ENCODE measurements at regions not wholly inside any gene's neighbourhood (a gene's known extent, or its start where the extent isn't known, plus 50 kb on each side); places are given as distances from the start of the nearest gene placed in this dataset.

DNA sequence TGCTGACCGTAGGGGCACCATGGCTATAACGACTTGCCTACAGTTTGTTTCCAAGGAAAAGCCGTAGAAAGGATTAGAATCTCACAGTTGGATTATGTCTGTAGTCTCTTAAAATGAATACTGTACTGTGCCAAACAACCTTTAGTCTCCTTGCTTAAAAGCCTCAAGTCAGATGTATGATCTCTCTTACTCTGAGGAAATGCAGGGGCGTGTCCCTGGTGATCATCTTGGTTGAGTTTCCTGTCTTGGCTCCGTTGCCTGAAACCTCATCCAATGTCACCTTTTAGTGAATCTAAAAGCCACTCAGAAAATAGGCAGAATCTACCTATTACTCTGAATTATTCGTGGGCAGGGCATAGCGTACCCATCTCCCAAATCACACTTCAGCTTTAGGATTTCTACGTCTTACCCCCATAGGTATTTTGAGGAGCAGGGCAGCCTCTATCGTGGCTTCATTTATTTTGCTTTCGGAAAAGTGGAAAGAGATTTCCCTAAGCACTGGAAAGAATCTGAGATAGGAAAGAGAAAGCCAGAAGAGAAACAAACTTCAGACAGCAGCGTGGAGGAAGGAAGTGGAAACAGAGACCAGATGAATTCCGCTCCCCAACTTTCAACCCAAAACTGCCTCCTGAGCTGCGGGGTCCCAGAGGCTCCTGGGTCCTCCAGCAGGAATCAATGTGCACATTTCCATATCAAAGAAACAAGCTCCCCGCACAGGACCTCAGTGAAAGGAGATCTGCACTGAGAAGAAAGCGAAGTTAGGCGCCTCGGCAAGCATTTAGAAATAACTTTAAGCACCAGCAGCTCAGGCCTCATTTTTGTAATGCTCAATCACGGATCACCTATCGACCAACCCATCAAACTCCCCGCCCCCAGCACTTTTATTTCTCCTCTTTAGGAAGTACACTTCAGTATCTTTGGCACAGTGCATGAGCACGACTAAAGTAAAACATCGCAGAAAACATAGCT is 245.8 kb downstream of the ETS1 start:
- no peaks in the 10 kb centered on the region for H3K4me1 ChIP-seq (ENCODE audit: control insufficient read depth in 1 of 2, insufficient read depth in 2 of 2, low read length in 2 of 2)
- no peak overlapping the region for H3K4me3 ChIP-seq (ENCODE audit: low read depth in 1 of 2, low read length in 2 of 2)
- H3K27me3 ChIP-seq (ENCODE audit: low read depth, low read length) = no peaks in the 10 kb centered on the region
- H3K27ac ChIP-seq (ENCODE audit: low read length) = peak overlapping the region; percentile 42
- H3K36me3 ChIP-seq (ENCODE audit: control insufficient read depth in 1 of 2, insufficient read depth in 2 of 2, low read length in 2 of 2) = no peaks in the 10 kb centered on the region
- no peaks in the 10 kb centered on the region for H3K9me3 ChIP-seq (ENCODE audit: control insufficient read depth in 1 of 2, low read length in 2 of 2)

DNA sequence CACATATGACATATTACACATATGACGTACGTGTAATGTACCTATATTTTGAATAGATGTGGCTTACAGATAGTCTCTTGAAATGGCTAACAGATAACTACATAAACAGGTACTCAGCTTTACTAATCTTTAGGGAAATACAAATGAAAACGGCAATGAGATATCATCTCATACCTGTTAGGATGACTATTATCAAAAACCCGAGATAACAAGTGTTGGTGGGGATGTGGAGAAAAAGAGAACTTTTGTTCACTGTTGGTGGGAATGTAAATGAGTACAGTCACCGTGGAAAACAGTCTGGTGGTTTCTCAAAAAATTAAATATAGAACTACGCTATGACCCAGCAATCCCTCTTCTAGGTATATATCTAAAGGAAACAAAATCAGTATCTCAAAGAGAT is 247.6 kb downstream of the ETS1 start:
- H3K36me3 ChIP-seq (ENCODE audit: control insufficient read depth in 1 of 2, insufficient read depth in 2 of 2, low read length in 2 of 2) = no peaks in the 10 kb centered on the region
- no peak overlapping the region for H3K4me3 ChIP-seq (ENCODE audit: low read depth in 1 of 2, low read length in 2 of 2)
- no peaks in the 10 kb centered on the region for H3K9me3 ChIP-seq (ENCODE audit: control insufficient read depth in 1 of 2, low read length in 2 of 2)
- H3K27ac ChIP-seq (ENCODE audit: low read length) = no peak overlapping the region
- no peaks in the 10 kb centered on the region for H3K27me3 ChIP-seq (ENCODE audit: low read depth, low read length)
- H3K4me1 ChIP-seq (ENCODE audit: control insufficient read depth in 1 of 2, insufficient read depth in 2 of 2, low read length in 2 of 2) = no peaks in the 10 kb centered on the region

DNA sequence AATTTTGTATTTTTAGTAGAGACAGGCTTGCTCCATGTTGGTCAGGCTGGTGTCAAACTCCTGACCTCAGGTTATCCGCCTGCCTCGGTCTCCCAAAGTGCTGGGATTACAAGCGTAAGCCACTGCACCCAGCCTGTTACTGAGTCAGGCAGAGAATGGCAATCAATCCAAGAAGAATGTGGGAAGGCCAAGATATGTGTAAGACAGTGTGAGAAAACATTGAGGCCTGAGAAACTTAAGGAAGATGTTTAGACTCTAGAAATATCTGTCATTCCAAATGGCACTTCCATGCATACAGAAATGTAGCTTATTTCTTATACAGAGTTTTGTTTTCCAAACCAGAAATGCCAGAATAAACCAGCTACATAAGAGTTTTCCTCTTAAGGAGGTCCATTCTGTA is 248.5 kb downstream of the ETS1 start:
- no peaks in the 10 kb centered on the region for H3K4me1 ChIP-seq (ENCODE audit: control insufficient read depth in 1 of 2, insufficient read depth in 2 of 2, low read length in 2 of 2)
- no peaks in the 10 kb centered on the region for H3K36me3 ChIP-seq (ENCODE audit: control insufficient read depth in 1 of 2, insufficient read depth in 2 of 2, low read length in 2 of 2)
- no peaks in the 10 kb centered on the region for H3K27me3 ChIP-seq (ENCODE audit: low read depth, low read length)
- no peak overlapping the region for H3K4me3 ChIP-seq (ENCODE audit: low read depth in 1 of 2, low read length in 2 of 2)
- no peaks in the 10 kb centered on the region for H3K9me3 ChIP-seq (ENCODE audit: control insufficient read depth in 1 of 2, low read length in 2 of 2)
- H3K27ac ChIP-seq (ENCODE audit: low read length) = no peak overlapping the region

DNA sequence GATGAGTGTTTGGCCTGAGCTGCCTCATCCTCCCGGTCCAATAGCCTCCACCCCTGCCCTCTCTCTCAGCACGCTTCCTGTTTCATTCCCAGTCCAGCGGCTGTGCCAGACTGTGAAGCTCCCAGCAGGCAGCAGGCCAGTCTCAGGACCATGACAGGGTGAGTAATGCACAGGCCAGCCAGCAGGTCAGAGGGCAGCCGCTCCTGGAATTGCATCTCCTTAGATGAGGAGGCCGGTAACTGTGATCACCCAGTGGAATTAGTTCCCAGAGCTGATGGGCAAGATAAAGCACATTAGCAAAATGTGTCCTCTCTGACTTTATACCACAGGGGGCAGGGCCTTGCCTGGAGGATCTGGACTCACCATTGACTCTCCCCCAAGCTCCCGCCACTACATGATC is 251.2 kb downstream of the ETS1 start:
- Histone ChIP-seq H3K9me3 (ENCODE audit: control insufficient read depth in 1 of 2, low read length in 2 of 2) (no peaks in the 10 kb centered on the region), H3K27ac (ENCODE audit: low read length) (no peak overlapping the region), H3K36me3 (ENCODE audit: control insufficient read depth in 1 of 2, insufficient read depth in 2 of 2, low read length in 2 of 2) (no peaks in the 10 kb centered on the region), H3K27me3 (ENCODE audit: low read depth, low read length) (no peaks in the 10 kb centered on the region), H3K4me3 (ENCODE audit: low read depth in 1 of 2, low read length in 2 of 2) (no peak overlapping the region), H3K4me1 (ENCODE audit: control insufficient read depth in 1 of 2, insufficient read depth in 2 of 2, low read length in 2 of 2) (no peaks in the 10 kb centered on the region)

DNA sequence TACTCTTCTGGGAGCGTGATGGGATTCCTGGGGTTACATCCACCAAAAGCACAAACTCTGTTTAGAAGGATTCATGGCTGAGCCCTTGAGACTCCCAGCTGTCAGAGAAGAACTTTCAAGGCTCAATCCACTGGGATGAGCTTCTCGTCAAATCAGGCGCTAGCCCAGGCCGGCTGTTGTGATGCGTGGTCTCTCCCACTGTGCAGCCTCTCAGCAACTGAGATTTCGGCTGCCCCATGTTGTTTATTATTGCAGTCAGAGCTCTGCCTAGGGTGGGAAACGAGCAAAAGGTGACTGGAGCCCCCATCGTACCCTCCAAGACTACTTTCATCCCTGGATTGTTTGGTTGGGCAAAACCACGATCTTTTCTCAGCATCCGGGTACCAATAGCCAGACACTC is 251.6 kb downstream of the ETS1 start:
- Histone ChIP-seq H3K4me1 (ENCODE audit: control insufficient read depth in 1 of 2, insufficient read depth in 2 of 2, low read length in 2 of 2) (no peaks in the 10 kb centered on the region), H3K9me3 (ENCODE audit: control insufficient read depth in 1 of 2, low read length in 2 of 2) (no peaks in the 10 kb centered on the region), H3K36me3 (ENCODE audit: control insufficient read depth in 1 of 2, insufficient read depth in 2 of 2, low read length in 2 of 2) (no peaks in the 10 kb centered on the region), H3K27me3 (ENCODE audit: low read depth, low read length) (no peaks in the 10 kb centered on the region), H3K4me3 (ENCODE audit: low read depth in 1 of 2, low read length in 2 of 2) (no peak overlapping the region), H3K27ac (ENCODE audit: low read length) (peak overlapping the region; percentile 6)

DNA sequence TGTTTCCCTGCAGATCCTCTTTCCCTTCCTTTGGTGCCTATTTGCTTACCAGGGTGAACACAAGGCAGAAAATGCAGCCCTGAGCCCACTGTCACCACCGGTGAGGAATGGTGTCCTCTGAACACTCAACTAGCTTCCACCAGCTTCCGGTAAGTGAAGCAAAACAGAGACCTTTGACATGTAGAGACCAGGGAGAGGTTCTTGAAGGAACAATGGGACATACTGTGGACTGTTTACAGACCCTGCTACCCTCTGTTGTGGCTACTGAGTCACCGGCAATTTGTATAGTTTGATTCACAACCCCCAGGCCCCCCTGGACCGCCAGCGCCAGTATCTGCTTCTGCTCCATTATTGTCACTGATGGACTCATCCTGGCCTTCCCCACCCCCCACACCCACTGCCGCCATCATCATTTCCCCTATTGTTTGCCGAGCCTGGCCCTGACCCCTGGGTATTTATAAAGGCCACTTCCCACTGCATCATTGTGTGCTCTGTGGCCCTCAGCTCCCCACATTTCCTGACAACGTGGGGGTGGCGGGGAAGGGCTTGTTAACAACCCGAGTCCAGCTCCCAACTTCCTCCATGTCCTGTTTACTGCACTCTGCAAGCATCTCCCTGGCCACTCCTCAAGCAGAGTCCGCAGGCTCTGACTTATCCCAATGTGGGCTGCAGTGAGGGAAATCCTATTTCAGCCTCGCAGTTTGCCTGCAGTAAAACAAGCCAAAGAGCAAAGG is 252.9 kb downstream of the ETS1 start:
- Histone ChIP-seq H3K4me3 (ENCODE audit: low read depth in 1 of 2, low read length in 2 of 2) (no peak overlapping the region), H3K27ac (ENCODE audit: low read length) (peak overlapping the region; percentile 48), H3K36me3 (ENCODE audit: control insufficient read depth in 1 of 2, insufficient read depth in 2 of 2, low read length in 2 of 2) (no peaks in the 10 kb centered on the region), H3K27me3 (ENCODE audit: low read depth, low read length) (no peaks in the 10 kb centered on the region), H3K4me1 (ENCODE audit: control insufficient read depth in 1 of 2, insufficient read depth in 2 of 2, low read length in 2 of 2) (no peaks in the 10 kb centered on the region), H3K9me3 (ENCODE audit: control insufficient read depth in 1 of 2, low read length in 2 of 2) (no peaks in the 10 kb centered on the region)

DNA sequence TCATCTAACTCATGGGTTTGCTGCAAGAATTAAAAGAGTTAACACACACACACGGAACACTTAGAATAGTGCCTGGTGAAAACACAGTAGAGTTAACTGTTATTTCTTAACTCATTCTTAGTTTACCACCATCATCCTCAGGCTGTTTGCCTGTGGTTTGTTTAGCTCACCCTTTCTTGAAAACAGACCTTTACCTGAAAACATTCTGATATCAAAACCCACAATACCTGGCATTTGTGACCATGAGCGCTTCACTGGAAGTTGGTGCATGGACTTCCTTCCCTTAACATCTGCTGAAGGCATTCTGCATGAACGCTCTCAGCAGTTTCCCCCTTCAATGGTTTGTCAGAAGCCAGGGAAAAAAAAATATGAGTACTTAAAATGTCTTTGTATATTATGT is 256.0 kb downstream of the ETS1 start:
- no peaks in the 10 kb centered on the region for H3K4me1 ChIP-seq (ENCODE audit: control insufficient read depth in 1 of 2, insufficient read depth in 2 of 2, low read length in 2 of 2)
- no peak overlapping the region for H3K27ac ChIP-seq (ENCODE audit: low read length)
- no peaks in the 10 kb centered on the region for H3K27me3 ChIP-seq (ENCODE audit: low read depth, low read length)
- H3K9me3 ChIP-seq (ENCODE audit: control insufficient read depth in 1 of 2, low read length in 2 of 2) = no peaks in the 10 kb centered on the region
- no peak overlapping the region for H3K4me3 ChIP-seq (ENCODE audit: low read depth in 1 of 2, low read length in 2 of 2)
- H3K36me3 ChIP-seq (ENCODE audit: control insufficient read depth in 1 of 2, insufficient read depth in 2 of 2, low read length in 2 of 2) = no peaks in the 10 kb centered on the region

DNA sequence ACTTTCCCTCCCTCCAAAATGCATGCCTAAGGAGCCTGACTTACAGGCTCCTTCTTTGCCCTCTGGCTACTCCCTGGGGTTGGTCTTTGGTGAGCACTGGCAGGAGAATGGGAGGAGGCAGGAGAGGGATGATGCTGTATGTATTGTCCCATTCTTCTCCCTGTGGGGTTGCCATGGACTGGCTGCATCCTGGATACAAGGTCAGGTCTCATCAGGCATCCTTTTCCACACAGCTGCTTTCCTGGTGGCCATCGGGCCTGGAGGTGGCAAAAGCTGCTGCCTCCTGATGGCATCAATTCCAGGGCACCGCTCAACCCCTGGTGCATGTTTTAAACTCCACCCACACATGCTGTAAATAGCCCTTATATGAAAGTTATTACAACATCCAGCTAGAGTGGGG is 257.2 kb downstream of the ETS1 start:
- no peaks in the 10 kb centered on the region for H3K9me3 ChIP-seq (ENCODE audit: control insufficient read depth in 1 of 2, low read length in 2 of 2)
- H3K27ac ChIP-seq (ENCODE audit: low read length) = no peak overlapping the region
- H3K4me3 ChIP-seq (ENCODE audit: low read depth in 1 of 2, low read length in 2 of 2) = no peak overlapping the region
- H3K36me3 ChIP-seq (ENCODE audit: control insufficient read depth in 1 of 2, insufficient read depth in 2 of 2, low read length in 2 of 2) = no peaks in the 10 kb centered on the region
- H3K4me1 ChIP-seq (ENCODE audit: control insufficient read depth in 1 of 2, insufficient read depth in 2 of 2, low read length in 2 of 2) = no peaks in the 10 kb centered on the region
- no peaks in the 10 kb centered on the region for H3K27me3 ChIP-seq (ENCODE audit: low read depth, low read length)

DNA sequence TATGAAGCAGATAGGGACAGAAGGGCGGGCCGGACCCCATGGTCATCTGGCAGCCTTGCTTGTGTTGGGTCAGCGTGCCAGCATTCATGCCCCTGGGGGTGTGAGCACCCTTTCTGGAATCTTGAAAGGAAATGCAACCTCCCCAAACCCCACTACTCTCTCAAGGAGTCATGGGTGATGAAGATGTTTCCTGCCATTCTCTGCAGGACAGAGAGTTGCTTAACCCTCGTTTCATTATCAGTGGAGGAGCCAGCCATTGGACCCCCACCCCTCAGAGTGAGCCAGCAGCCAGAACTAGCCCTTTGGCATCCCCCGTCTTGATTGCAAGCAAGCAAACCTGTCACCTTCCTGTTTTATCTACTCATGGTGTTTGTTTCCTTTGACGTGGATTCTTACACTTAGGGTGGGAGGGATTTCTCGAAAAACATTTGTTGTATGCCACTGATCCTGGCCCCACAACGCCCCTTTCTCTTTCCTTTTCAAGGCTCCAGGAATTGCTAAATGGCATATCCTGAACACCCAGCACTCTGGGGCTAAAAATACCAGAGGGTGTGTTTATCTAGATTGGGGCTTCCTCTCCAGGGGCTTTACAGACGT is 258.3 kb downstream of the ETS1 start:
- H3K36me3 ChIP-seq (ENCODE audit: control insufficient read depth in 1 of 2, insufficient read depth in 2 of 2, low read length in 2 of 2) = no peaks in the 10 kb centered on the region
- no peaks in the 10 kb centered on the region for H3K27me3 ChIP-seq (ENCODE audit: low read depth, low read length)
- no peaks in the 10 kb centered on the region for H3K4me1 ChIP-seq (ENCODE audit: control insufficient read depth in 1 of 2, insufficient read depth in 2 of 2, low read length in 2 of 2)
- H3K4me3 ChIP-seq (ENCODE audit: low read depth in 1 of 2, low read length in 2 of 2) = no peak overlapping the region
- H3K9me3 ChIP-seq (ENCODE audit: control insufficient read depth in 1 of 2, low read length in 2 of 2) = no peaks in the 10 kb centered on the region
- H3K27ac ChIP-seq (ENCODE audit: low read length) = no peak overlapping the region

DNA sequence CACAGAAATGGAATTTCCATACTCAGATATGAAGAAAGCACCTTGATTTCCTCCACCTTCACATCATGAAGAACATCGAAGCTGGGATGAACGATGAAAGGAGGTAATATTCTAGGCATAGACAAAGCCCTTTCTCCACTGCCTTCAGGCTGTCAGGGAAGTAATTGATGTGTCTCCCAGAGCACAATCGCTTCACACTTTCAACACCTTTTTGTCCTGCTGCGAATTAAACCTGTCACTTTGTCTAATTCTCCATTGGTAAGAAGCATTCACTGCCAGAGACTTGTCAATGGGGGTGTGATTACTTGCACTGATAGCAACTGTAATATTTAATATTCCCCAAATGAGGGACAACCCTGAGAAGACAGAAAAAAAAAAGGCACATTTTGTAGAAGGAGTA is 260.1 kb downstream of the ETS1 start:
- no peaks in the 10 kb centered on the region for H3K27me3 ChIP-seq (ENCODE audit: low read depth, low read length)

DNA sequence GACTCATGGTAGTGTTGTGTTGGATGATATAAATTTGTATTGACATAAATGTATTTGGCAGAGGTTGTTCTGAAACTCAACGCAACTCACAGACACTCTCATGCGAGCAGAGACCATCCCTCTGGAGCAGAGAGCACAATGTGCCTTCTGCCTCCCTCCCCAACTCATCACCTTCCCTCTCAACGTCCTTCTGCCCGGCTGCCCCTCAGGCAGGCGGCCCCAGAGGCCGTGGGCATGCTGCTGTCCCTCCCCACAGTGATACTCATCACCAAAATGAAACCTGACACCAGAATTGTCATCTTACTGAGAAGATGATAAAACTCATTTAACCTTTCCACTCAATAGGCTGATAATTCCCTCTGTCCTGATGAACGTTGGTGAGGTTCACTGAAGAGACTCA is 260.6 kb downstream of the ETS1 start:
- Histone ChIP-seq H3K4me1 (ENCODE audit: control insufficient read depth in 1 of 2, insufficient read depth in 2 of 2, low read length in 2 of 2) (no peaks in the 10 kb centered on the region), H3K27me3 (ENCODE audit: low read depth, low read length) (no peaks in the 10 kb centered on the region), H3K27ac (ENCODE audit: low read length) (no peak overlapping the region), H3K36me3 (ENCODE audit: control insufficient read depth in 1 of 2, insufficient read depth in 2 of 2, low read length in 2 of 2) (no peaks in the 10 kb centered on the region), H3K4me3 (ENCODE audit: low read depth in 1 of 2, low read length in 2 of 2) (no peak overlapping the region), H3K9me3 (ENCODE audit: control insufficient read depth in 1 of 2, low read length in 2 of 2) (no peaks in the 10 kb centered on the region)

More for the DNA sequence above, 260.1 kb downstream of the ETS1 start:
- no peaks in the 10 kb centered on the region for H3K4me1 ChIP-seq (ENCODE audit: control insufficient read depth in 1 of 2, insufficient read depth in 2 of 2, low read length in 2 of 2)
- no peak overlapping the region for H3K4me3 ChIP-seq (ENCODE audit: low read depth in 1 of 2, low read length in 2 of 2)
- no peaks in the 10 kb centered on the region for H3K9me3 ChIP-seq (ENCODE audit: control insufficient read depth in 1 of 2, low read length in 2 of 2)
- no peak overlapping the region for H3K27ac ChIP-seq (ENCODE audit: low read length)
- no peaks in the 10 kb centered on the region for H3K36me3 ChIP-seq (ENCODE audit: control insufficient read depth in 1 of 2, insufficient read depth in 2 of 2, low read length in 2 of 2)
